ENCODE measurements at regions not wholly inside any gene's neighbourhood (a gene's known extent, or its start where the extent isn't known, plus 50 kb on each side); places are given as distances from the start of the nearest gene placed in this dataset.
"Not testable (repeated sequence)": the region's sequence is repeated elsewhere in the genome, so short reads cannot be mapped to it uniquely, and the experiment has no call there.

DNA sequence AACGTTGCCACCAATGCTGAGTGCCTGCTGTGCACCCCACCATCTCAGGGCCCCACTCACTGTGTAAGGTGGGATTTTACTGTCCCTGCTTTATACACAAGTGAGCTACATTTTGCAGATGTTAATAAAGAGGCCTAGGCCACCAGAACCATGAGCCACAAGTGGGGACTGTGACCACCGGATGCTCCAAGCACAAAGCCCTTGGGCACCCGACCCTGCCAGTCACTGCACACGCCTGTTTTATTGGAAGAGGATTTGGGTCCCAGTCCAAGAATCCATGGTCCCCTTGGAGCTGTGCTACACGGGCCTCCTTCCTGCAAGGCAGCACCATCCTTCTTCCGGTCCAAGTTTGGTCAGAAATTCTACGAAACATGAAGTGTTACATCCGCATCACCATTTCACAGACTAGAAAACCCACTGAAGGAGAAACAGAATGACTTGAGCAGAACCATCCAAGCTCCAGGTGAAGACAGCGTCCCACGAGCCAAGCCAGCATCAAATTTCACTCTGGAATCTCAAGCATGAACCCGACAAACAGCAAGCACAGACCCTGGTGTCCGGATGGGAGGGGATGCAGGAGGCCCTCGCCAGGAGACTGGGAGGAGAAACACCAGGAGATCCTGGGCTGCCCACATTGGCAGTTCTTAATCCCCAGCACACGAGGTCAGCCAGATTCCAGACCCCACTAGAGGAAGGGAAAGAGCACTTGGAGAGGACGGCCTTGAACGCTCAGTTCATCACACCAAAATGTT, 226.9 kb downstream of the DLL1 start:
- no peak for DNase-seq (ENCODE audit: low read depth in 3 of 3)

- DNase-seq (ENCODE audit: low read depth in 3 of 3): no peak
Observed at GRCh38 chr6:170063431-170063830, 227.4 kb downstream of the DLL1 start.

DNA sequence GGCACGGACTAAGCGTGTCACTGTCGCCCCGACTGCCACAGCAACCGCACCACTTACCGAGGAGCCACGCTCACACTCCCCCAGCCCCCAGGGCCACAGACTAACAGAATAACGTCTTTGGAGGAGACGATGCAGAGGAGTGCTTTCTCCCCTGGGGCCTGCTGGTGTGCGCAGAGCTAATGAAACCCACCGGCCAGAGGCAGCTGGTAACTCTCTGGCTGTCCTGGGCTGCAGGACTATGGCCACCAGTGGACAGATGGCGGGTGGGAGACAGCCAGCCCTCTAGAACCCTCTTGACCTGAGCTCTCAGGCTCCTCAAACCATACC, 228.0 kb downstream of the DLL1 start:
- no peak for DNase-seq (ENCODE audit: low read depth in 3 of 3)

- DNase-seq (ENCODE audit: low read depth in 3 of 3): no peak
Observed at GRCh38 chr6:170062209-170062914, 228.5 kb downstream of the DLL1 start.

DNA sequence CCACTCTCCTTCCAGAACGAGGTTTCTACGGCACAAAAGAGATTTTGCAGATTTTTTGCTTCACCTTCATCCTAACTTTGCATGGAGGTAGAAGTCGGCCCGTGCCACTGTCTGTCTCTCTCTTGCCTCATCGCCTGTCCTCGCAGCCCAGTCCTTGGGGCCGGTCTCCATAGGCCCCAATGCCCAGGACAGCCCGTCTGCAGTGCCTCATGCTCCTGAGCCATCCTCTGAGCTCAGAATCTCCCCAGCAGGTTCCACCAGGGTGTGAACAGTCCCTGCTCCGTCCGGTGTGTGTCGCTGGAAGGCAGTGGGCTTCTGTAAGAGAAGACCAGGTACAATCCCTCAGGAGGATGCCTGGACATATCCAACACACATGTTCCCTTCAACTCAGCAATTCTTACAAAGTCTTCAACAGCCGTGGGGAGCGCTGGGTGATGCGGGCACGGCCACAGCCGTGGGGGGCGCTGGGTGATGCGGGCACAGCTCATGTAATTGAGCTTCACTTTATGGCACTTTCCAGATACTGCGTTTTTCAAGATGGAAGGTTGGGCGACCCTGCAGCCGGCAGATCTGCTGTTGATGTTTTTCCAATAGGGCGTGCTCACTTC, 231.9 kb downstream of the DLL1 start:
- DNase-seq (ENCODE audit: low read depth in 3 of 3): no peak

GRCh38 chr6:170057961-170058877, 232.7 kb downstream of the DLL1 start:
- DNase-seq (ENCODE audit: low read depth in 3 of 3): no peak

DNA sequence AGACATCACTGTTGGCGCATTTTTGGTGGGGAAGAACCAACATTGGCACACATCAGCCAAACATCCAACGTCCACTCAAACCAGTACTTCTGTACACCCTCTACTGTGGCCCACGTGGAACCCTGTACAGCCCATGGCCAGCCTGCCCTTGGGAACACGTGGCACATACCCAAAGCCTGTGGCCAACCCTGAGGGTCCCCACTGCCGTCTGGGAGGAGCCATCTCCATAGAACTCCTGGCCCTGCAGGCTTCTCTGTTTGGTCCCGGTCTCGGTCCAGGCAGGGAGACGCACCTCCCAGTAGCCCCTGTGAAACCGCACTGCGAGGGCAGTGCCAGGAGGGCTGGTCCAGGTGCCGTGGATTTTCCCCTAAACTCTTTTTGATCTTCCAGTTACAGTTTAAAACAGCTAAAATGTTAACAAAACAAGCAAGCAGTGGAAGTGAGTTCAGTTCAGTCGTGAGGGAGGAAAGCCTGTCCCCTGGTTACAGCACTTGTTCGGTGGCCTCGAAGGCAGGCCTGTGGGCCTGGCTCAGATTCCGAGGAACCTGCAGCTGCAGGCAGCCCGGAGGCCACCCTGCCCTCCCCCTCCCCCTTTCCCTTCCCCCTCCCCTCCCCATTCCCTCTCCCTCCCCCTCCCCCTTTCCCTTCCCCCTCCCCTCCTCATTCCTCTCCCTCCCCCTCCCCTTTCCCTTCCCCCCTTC, 233.7 kb downstream of the DLL1 start:
- no peak for DNase-seq (ENCODE audit: low read depth in 3 of 3)

DNA sequence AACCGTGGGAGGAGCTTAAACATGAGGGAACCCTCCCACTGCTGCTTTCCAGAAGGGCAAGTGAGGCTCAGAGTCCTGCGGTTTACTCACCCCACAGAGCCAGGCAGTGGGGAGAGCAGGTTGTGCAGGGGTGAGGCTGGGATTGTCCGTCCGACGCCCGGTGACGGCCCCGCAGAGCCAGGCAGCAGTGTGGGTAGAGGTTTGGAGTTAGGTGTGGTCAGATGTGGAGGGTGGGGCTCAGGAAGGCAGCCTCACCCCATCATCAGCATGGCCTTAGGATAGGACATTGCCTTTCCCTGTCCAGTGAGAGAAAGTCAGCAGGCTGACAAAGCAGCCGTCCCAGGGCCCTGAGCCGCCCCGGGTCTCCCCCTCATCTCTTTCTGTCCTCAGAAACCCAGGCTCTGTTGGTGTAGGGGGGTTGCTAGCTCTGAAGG, 234.6 kb downstream of the DLL1 start:
- DNase-seq (ENCODE audit: low read depth in 3 of 3): no peak

DNA sequence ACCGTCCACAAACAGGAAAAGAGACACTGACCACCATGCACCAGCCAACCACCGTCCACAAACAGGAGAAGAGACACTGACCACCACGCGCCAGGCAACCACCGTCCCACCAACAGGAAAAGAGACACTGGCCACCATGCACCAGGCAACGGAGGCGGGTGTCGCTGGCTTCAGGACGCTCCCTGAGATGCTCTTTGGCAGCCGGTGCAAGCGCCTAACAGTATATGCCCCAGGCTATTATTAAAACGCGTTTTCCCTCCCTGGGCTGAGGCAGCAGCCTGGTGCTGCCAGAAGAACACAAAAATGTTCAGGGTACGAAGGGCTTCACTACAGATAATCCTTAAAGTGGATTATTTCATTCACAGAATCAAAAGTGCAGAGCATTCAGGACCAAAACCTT, 235.1 kb downstream of the DLL1 start:
- DNase-seq (ENCODE audit: low read depth in 3 of 3): not testable (repeated sequence)

DNA sequence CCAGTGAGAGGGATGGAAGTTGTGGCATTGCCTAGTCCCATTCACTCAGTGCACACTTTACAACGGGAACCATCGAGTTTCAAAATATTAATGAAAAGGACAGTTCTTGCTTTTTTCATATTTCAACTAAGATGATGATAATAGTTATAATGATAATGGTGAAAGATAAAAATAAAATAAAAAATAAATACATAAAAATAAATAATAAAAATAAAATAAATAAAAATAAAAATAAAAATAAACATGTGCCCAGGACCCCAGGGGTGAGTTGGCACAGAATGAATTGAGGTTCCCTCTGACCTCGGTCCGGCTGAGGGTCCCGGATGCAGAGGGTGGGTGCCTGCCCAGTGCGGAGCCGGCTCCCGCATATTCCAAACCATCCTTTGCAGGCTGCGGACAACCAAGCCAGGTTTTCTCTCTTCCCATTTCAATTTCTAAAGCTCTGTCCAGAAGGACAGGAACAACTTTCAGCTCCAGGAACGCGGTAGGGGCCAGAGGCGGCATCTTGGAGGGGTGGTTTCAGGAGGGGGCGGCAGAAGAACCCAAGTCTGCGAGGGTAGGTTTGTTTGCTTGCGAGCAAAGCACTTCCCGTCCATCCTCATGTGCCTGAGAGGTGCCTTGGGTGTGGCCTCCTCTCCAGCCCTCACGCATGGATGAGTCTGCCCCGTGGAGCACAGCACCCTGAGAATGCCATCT, 236.8 kb downstream of the DLL1 start:
- no peak for DNase-seq (ENCODE audit: low read depth in 3 of 3)

DNA sequence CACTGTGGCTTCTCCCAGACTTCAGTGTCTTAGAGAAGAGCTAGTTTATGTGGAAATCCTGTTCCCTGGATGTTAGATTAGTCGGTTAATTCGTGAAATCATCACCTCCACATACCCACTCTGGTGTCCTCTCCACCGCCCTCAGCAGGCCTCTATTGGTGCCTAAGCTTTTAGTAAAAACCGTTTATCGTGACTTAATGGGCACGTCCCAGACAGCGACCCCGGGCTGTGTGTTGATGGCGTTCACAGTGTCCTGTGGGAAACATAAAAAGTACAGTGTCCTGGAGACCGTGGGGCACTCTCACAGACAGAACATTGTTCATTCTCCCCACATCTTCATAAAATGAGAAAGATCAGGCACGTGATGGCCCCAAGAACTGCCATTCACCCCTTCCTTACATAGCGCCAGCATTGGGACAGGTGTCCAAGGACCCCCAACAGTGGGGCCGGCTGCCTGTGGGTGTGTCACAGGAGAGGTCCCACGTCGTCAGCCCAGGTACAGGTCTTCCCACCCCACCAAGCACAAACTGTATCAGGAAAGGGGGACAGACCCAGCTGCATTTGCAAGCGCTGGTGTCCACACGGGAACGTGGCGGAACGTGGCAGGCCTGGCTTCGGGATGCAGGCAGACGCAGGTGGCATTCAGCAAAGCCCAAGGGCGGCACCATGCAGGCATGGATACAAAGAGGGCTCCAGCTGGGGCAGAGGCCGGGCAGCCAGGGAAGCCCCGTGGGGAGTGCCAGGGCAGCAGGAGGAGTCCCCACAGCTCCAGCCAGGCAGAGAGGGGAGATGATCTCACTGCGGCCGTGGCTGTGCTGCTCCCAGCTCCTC, 237.7 kb downstream of the DLL1 start:
- no peak for DNase-seq (ENCODE audit: low read depth in 3 of 3)

DNA sequence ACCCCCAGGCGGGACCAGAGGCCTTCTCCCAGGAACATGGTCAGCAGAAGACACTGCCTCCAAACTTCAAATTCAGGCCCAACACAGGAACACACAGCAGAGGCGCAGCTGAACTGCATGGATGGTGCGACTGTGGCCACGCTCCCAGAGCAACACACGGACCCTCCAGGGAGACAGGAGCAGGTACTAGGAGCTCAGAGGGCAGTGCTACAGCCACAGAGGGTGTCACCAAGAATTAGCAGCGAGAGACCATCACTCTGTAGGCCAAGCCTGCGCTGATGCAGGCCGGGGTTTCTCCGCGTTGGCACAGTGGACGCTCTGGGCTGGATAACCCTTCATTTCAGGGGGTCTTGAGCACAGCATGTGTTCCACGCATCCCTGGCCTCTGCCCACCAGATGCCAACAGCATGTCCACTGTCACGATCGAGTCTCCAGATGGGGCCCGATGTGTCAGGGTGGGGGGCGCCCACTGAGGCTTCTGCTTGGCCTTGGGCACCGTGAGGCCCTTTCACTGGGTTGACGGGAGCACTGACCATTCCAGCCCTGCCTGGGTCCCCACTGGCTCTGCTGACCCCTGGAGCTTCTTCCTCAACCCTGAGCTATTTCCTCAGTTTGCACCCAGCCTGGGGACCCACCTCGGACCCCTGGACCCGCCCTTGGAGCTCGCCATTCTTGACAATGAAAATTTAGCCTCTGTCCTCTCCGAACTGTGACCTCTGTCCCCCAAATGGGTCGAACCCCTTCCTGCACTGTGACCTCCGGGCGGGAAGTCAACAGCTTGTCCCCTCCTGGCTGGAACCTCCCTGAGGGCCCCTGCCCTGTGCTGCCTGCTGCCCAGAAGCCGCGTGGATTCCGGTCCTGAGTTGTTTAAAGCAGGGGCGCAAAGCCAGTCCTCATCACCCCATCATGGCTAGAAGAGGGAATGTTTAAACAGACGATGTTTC, 239.4 kb downstream of the DLL1 start:
- DNase-seq (ENCODE audit: low read depth in 3 of 3): no peak

DNA sequence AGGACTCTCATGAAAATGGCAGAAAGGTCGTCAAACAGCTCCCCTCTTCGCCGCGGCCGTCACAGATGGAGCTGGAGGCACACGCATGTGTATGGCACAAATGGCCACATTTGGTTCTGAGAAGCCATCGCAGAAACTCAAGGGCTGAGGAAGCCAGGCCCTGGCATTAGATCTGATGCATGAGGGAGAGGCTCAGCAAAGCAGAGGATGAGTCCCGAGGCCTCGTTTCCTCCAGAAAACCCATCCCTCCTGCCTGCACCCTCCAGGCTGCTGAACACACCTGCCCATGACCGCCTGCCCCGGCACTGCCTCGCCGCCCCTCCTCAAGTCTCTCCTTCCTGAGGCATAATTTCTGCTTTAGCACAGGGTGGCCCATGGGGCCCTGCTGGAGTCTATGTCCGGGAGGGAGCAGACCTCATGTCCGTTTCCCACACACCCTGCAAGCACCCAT, 240.3 kb downstream of the DLL1 start:
- DNase-seq (ENCODE audit: low read depth in 3 of 3): no peak

- no peak for DNase-seq (ENCODE audit: low read depth in 3 of 3)
Observed at GRCh38 chr6:170049641-170050561, 241.0 kb downstream of the DLL1 start.

- DNase-seq (ENCODE audit: low read depth in 3 of 3): no peak
Observed at GRCh38 chr6:170048615-170049256, 242.1 kb downstream of the DLL1 start.

DNA sequence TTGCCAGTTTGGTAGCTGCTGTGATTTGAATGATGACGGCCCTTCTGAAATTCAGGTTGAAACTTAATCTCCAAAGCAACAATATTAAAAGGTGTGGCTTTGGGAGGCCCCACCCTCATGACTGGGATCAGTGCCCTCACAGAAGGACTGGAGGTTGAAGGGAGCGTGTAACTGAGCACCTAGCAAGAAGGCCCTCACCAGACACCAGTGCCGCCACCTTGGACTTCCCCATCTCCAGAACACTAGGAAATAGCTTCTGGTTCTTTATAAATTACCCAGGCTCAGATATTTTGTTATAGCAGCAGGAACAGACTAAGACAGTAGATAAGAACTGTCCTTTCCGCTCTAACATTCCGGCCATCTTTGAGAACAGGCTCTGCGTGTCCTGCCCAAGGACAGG, 243.1 kb downstream of the DLL1 start:
- DNase-seq (ENCODE audit: low read depth in 3 of 3): no peak

Measured in stimulated activated CD4-positive, alpha-beta T cell treated with anti-CD3 and anti-CD28 coated beads, TNF-alpha, amount 100 ng/mL, for 48 hours (primary cell).